Hepatocyte (in vitro differentiated cells): ENCODE measurements at regions not wholly inside any gene's neighbourhood (a gene's known extent, or its start where the extent isn't known, plus 50 kb on each side); places are given as distances from the start of the nearest gene placed in this dataset.

ENCODE experiments used
- EZH2 ChIP-seq: fragments of 200-600 bp; sonication (generic); IDR thresholded peaks from 2 replicates; pipeline ENCODE4 v1.6.1; 2016; ENCODE audit warnings: antibody characterized with exemption, mild to moderate bottlenecking, borderline replicate concordance
- TF ChIP-seq, protein P1 (sequence below): fragments of 200-600 bp; sonication (generic); IDR thresholded peaks from 2 replicates; pipeline ENCODE4 v1.5.1; 2016; ENCODE audit warnings: antibody characterized with exemption, mild to moderate bottlenecking; ENCODE audit not compliant: poor library complexity

DNA sequence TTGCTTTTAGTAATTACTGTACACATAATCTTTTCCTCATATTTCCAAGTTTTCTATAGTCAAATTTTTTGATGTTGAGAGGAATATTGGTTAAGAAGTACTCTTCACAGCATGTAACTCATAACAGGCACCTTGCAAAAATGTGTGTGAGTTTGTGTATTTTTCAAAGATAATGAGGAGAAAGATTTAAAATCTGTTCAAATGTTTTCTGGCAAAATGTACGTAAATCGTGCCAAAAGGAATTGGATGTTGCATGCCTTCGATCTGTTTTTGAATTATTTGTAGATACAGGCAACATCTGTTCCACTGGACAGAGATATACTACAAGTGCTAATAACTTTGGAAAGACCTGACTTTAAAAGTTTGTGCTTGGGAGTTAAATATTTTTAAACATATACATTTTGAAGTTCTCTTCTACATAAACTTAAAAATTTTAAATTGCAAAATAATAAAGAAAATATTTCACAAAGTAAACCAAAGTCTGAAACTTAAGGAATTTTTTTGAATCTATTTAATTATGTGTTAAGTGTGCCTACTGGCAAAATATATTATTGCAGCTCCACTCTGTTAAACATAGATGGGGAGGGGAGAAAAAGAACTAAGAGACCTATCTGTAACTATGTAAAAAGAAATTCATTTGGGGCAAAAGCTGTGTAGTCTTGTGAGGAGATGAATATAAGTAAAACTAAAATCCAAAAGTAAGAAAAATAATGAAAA lies 133.5 kb upstream of the UBE2E3 start:
- TF ChIP-seq, protein P1, sequence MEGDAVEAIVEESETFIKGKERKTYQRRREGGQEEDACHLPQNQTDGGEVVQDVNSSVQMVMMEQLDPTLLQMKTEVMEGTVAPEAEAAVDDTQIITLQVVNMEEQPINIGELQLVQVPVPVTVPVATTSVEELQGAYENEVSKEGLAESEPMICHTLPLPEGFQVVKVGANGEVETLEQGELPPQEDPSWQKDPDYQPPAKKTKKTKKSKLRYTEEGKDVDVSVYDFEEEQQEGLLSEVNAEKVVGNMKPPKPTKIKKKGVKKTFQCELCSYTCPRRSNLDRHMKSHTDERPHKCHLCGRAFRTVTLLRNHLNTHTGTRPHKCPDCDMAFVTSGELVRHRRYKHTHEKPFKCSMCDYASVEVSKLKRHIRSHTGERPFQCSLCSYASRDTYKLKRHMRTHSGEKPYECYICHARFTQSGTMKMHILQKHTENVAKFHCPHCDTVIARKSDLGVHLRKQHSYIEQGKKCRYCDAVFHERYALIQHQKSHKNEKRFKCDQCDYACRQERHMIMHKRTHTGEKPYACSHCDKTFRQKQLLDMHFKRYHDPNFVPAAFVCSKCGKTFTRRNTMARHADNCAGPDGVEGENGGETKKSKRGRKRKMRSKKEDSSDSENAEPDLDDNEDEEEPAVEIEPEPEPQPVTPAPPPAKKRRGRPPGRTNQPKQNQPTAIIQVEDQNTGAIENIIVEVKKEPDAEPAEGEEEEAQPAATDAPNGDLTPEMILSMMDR, result no peak
- no peak for TF ChIP-seq EZH2
